WTC11 (cell line): ENCODE measurements at regions not wholly inside any gene's neighbourhood (a gene's known extent, or its start where the extent isn't known, plus 50 kb on each side); places are given as distances from the start of the nearest gene placed in this dataset.

Experiments used
- ATAC-seq: fragments of 200-7000 bp; cut with Tn5 transposase; 2 replicates; pipeline ENCODE4 v1.10.0; 2021; ENCODE audit warnings: mild to moderate bottlenecking, moderate library complexity
- CTCF ChIA-PET: fragments of 300-600 bp; sonication (Branson Sonifier 250); formaldehyde crosslinking; loops from one replicate; lab custom pipeline; 2021; ENCODE audit warnings: antibody characterized with exemption; lab: Charles Lee
- POLR2A ChIA-PET: fragments of 350-600 bp; sonication (Branson Sonifier 250); formaldehyde crosslinking; loops from one replicate; lab custom pipeline; 2021; ENCODE audit warnings: antibody characterized with exemption; lab: Charles Lee
- DNase-seq: peaks from one replicate; pipeline ENCODE4 v3.0.0; 2021; ENCODE audit warnings: low spot score
- H3K27ac Mint-ChIP-seq: 2 replicates; pipeline ENCODE4 v1.8.0; 2021; ENCODE audit warnings: mixed read lengths
- H3K27me3 Mint-ChIP-seq: 2 replicates; pipeline ENCODE4 v1.8.0; 2021; ENCODE audit warnings: low read depth, mild to moderate bottlenecking, moderate library complexity, mixed read lengths
- H3K36me3 Mint-ChIP-seq: 2 replicates; pipeline ENCODE4 v1.8.0; 2021; ENCODE audit warnings: mixed read lengths
- H3K4me1 Mint-ChIP-seq: 2 replicates; pipeline ENCODE4 v1.8.0; 2022; ENCODE audit warnings: mixed read lengths
- H3K4me3 Mint-ChIP-seq: 2 replicates; pipeline ENCODE4 v1.8.0; 2021; ENCODE audit warnings: mild to moderate bottlenecking, moderate library complexity, mixed read lengths
- H3K9me3 Mint-ChIP-seq: 2 replicates; pipeline ENCODE4 v1.8.0; 2021; ENCODE audit warnings: mixed read lengths
- ARID4B ChIP-seq: sonication (generic); formaldehyde crosslinking; IDR thresholded peaks from 2 replicates; pipeline ENCODE4 v1.8.0; 2023; ENCODE audit warnings: missing genetic modification reagents, mild to moderate bottlenecking, borderline replicate concordance
- ATF3 ChIP-seq: sonication (generic); formaldehyde crosslinking; conservative IDR thresholded peaks from 2 replicates; pipeline ENCODE4 v1.8.1; 2022; ENCODE audit warnings: mild to moderate bottlenecking, missing genetic modification reagents
- CTCF ChIP-seq: fragments of 200-600 bp; IDR thresholded peaks from 2 replicates; pipeline ENCODE4 v1.8.0; 2022; ENCODE audit warnings: antibody characterized with exemption
- ESRRA ChIP-seq: sonication (generic); formaldehyde crosslinking; IDR thresholded peaks from 2 replicates; pipeline ENCODE4 v1.8.1; 2022; ENCODE audit warnings: mild to moderate bottlenecking, missing genetic modification reagents, borderline replicate concordance
- FOXK1 ChIP-seq: sonication (generic); formaldehyde crosslinking; IDR thresholded peaks from 2 replicates; pipeline ENCODE4 v1.8.0; 2022; ENCODE audit warnings: mild to moderate bottlenecking, moderate library complexity, missing genetic modification reagents
- GRHL2 ChIP-seq: fragments of 250-450 bp; sonication (Bioruptor Pico); IDR thresholded peaks from 2 replicates; pipeline ENCODE4 v1.8.0; 2022; ENCODE audit warnings: mild to moderate bottlenecking, moderate library complexity; ENCODE audit not compliant: insufficient replicate concordance, severe bottlenecking
- JAZF1 ChIP-seq: fragments of 250-450 bp; sonication (Bioruptor Pico); IDR thresholded peaks from 2 replicates; pipeline ENCODE4 v1.9.0; 2021; ENCODE audit warnings: moderate library complexity, mild to moderate bottlenecking, inconsistent platforms
- MLX ChIP-seq: sonication (generic); formaldehyde crosslinking; IDR thresholded peaks from 2 replicates; pipeline ENCODE4 v1.8.1; 2023; ENCODE audit warnings: mild to moderate bottlenecking, missing genetic modification reagents, moderate library complexity
- NFATC4 ChIP-seq: fragments of 250-450 bp; sonication (Bioruptor Pico); IDR thresholded peaks from 2 replicates; pipeline ENCODE4 v1.9.0; 2021; ENCODE audit warnings: mild to moderate bottlenecking
- NR2C2 ChIP-seq: sonication (generic); formaldehyde crosslinking; IDR thresholded peaks from 2 replicates; pipeline ENCODE4 v1.8.0; 2022; ENCODE audit warnings: mild to moderate bottlenecking, missing genetic modification reagents
- PRDM15 ChIP-seq: sonication (generic); formaldehyde crosslinking; IDR thresholded peaks from 2 replicates; pipeline ENCODE4 v1.8.0; 2022; ENCODE audit warnings: missing genetic modification reagents
- RELA ChIP-seq: sonication (generic); formaldehyde crosslinking; IDR thresholded peaks from 2 replicates; pipeline ENCODE4 v1.8.1; 2022; ENCODE audit warnings: missing genetic modification reagents, mild to moderate bottlenecking, borderline replicate concordance
- STAT6 ChIP-seq: sonication (generic); formaldehyde crosslinking; conservative IDR thresholded peaks from 2 replicates; pipeline ENCODE4 v1.8.1; 2023; ENCODE audit warnings: mild to moderate bottlenecking, low read depth, missing genetic modification reagents, moderate library complexity
- TEAD1 ChIP-seq: sonication (generic); formaldehyde crosslinking; IDR thresholded peaks from 2 replicates; pipeline ENCODE4 v1.8.0; 2022; ENCODE audit warnings: mild to moderate bottlenecking, missing genetic modification reagents
- TEAD4 ChIP-seq: sonication (generic); formaldehyde crosslinking; IDR thresholded peaks from 2 replicates; pipeline ENCODE4 v1.8.0; 2022; ENCODE audit warnings: mild to moderate bottlenecking, missing genetic modification reagents
- ZBTB21 ChIP-seq: sonication (generic); formaldehyde crosslinking; IDR thresholded peaks from 2 replicates; pipeline ENCODE4 v1.8.1; 2023; ENCODE audit warnings: mild to moderate bottlenecking, missing genetic modification reagents, borderline replicate concordance
- ZNF317 ChIP-seq: sonication (generic); formaldehyde crosslinking; IDR thresholded peaks from 2 replicates; pipeline ENCODE4 v1.8.1; 2023; ENCODE audit warnings: low read depth, mild to moderate bottlenecking, moderate library complexity, missing genetic modification reagents, borderline replicate concordance
- ZNF671 ChIP-seq: fragments of 250-450 bp; sonication (Bioruptor Pico); IDR thresholded peaks from 2 replicates; pipeline ENCODE4 v1.8.0; 2021; ENCODE audit warnings: mild to moderate bottlenecking
- TF ChIP-seq, protein P1 (sequence below): sonication (generic); formaldehyde crosslinking; IDR thresholded peaks from 2 replicates; pipeline ENCODE4 v1.8.1; 2022; ENCODE audit warnings: mild to moderate bottlenecking, moderate library complexity, missing genetic modification reagents

- CTCF ChIA-PET: interaction anchor here (0.5 kb wide), 1 partner anchor 47 kb away, joined by 3 read pairs; no protein-coding TSS in a partner anchor
- no peak for ATAC-seq
- Mint-ChIP-seq H3K36me3 (no peaks in the 10 kb centered on the region), H3K4me3 (no peak overlapping the region), H3K27me3 (no peaks in the 10 kb centered on the region), H3K27ac (no peak overlapping the region), H3K9me3 (no peaks in the 10 kb centered on the region), H3K4me1 (no peaks in the 10 kb centered on the region)
- DNase-seq: no peak
- TF ChIP-seq GRHL2 (CRISPR knock-in tag) (no peak), CTCF (no peak), FOXK1 (CRISPR knock-in tag) (no peak), ZBTB21 (CRISPR knock-in tag) (no peak), STAT6 (CRISPR knock-in tag) (no peak), NFATC4 (CRISPR knock-in tag) (no peak), TEAD4 (CRISPR knock-in tag) (no peak), ARID4B (CRISPR knock-in tag) (no peak), ZNF671 (CRISPR knock-in tag) (no peak), ZNF317 (CRISPR knock-in tag) (no peak), MLX (no peak), RELA (CRISPR knock-in tag) (no peak), ESRRA (CRISPR knock-in tag) (no peak), ATF3 (CRISPR knock-in tag) (no peak), JAZF1 (CRISPR knock-in tag) (no peak), PRDM15 (CRISPR knock-in tag) (no peak), NR2C2 (CRISPR knock-in tag) (no peak), TEAD1 (CRISPR knock-in tag) (no peak)
- TF ChIP-seq, protein P1, sequence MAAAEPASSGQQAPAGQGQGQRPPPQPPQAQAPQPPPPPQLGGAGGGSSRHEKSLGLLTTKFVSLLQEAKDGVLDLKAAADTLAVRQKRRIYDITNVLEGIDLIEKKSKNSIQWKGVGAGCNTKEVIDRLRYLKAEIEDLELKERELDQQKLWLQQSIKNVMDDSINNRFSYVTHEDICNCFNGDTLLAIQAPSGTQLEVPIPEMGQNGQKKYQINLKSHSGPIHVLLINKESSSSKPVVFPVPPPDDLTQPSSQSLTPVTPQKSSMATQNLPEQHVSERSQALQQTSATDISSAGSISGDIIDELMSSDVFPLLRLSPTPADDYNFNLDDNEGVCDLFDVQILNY (CRISPR knock-in tag): no peak
- POLR2A ChIA-PET: no interaction called here
Observed at GRCh38 chr3:40598338-40598737, 73.6 kb downstream of the ZNF621 start.
